Right lobe of liver (tissue), 6 donors: ENCODE measurements at regions not wholly inside any gene's neighbourhood (a gene's known extent, or its start where the extent isn't known, plus 50 kb on each side); places are given as distances from the start of the nearest gene placed in this dataset.

ENCODE experiments used
- ATAC-seq, 4 donors: fragments of 200-7000 bp; cut with Tn5 transposase; one replicate each; pipeline ENCODE4 v1.9.1; 2020; ENCODE audit warnings: mild to moderate bottlenecking in 4 of 4, moderate library complexity in 4 of 4
- DNase-seq, 3 donors: peaks; one replicate each; pipeline ENCODE4 v3.0.0-alpha.2; 2020
- H3K27ac ChIP-seq, 3 donors: fragments of 200-600 bp; one replicate each; pipeline ENCODE4 v1.8.0; 2022
- H3K27me3 ChIP-seq, 2 donors: fragments of 200-600 bp; one replicate each; pipeline ENCODE4 v1.8.0; 2022
- H3K36me3 ChIP-seq, 4 donors: fragments of 200-600 bp; sonication (generic) in 1 of 4; one replicate each; pipeline versions ENCODE4 v1.5.1 to v1.8.0; 2017 to 2022; ENCODE audit warnings: control low read depth in 1 of 4
- H3K4me1 ChIP-seq, 4 donors: fragments of 200-600 bp; sonication (generic) in 1 of 4; one replicate each; pipeline versions ENCODE4 v1.5.1 to v1.8.0; 2017 to 2022; ENCODE audit warnings: control low read depth in 1 of 4
- H3K4me3 ChIP-seq, 3 donors: fragments of 200-600 bp; one replicate each; pipeline ENCODE4 v1.8.0; 2022
- H3K9me3 ChIP-seq, 4 donors: fragments of 200-600 bp; sonication (generic) in 1 of 4; one replicate each; pipeline versions ENCODE4 v1.5.1 to v1.8.0; 2017 to 2022; ENCODE audit warnings: control low read depth in 1 of 4
- POLR2A ChIP-seq: fragments of 450-650 bp; IDR thresholded peaks from one replicate; pipeline ENCODE4 v1.6.1; 2017; ENCODE audit warnings: antibody characterized with exemption, mild to moderate bottlenecking
- WGBS: methylation state at CpG from one replicate; pipeline ENCODE4 v1.1.6; 2018; ENCODE audit warnings: low coverage, low lambda C conversion rate; ENCODE audit not compliant: insufficient coverage; ENCODE audit errors: missing lambda C conversion rate; 5-methylcytosine and 5-hydroxymethylcytosine counted together
- intact Hi-C, 2 donors: fragments of 100-400 bp; cut with DNase I; formaldehyde crosslinking; loops; one replicate each; pipeline versions ENCODE4 v1.11.2 to v1.14.1; 2022
- TF ChIP-seq, protein P1 (sequence below), 4 donors: fragments of 200-600 bp in 3 of 4; fragments of 450-650 bp in 1 of 4; IDR thresholded peaks; one replicate each; pipeline versions ENCODE4 v1.5.1 to v1.8.0; 2016 to 2022; ENCODE audit warnings: antibody characterized with exemption in 4 of 4, mild to moderate bottlenecking in 2 of 4
- donor health status: DM: no; HTN: yes; CAD: no.
- donor health status: DM: no; HTN: no; CAD: no.
- donor health status: DM: no; HTN: no; CAD: no.
- donor health status: DM: no; HTN: yes; CAD: no.
- donor health status: DM: no; HTN: yes; CAD: no.

DNA sequence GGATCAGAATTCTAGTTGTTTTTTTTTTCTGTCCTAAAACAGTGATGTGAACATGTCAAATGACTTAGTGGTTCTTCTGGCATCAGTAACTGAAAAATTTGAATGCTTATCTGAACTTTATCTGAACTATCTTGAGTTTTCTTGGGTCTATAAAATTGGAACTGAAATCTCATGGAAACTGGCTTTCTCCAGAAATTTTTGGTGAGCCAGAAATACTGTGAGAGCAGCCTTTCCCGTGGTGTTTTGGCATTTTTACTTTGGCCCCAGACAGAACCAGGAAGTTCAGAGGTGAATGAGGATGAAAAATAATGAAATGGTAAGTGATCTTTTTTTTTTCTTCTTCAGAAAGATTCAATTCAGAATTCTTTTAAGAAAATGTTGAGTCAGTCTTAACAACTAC lies 89.5 kb upstream of the CCDC91 start:
- Histone ChIP-seq H3K9me3 (no peaks in the 10 kb centered on the region), H3K4me3 (no peak overlapping the region), H3K36me3 (no peaks in the 10 kb centered on the region), H3K27ac (no peak overlapping the region), H3K4me1 (no peaks in the 10 kb centered on the region), H3K27me3 (no peaks in the 10 kb centered on the region)
- ATAC-seq = no peak
- TF ChIP-seq, protein P1, sequence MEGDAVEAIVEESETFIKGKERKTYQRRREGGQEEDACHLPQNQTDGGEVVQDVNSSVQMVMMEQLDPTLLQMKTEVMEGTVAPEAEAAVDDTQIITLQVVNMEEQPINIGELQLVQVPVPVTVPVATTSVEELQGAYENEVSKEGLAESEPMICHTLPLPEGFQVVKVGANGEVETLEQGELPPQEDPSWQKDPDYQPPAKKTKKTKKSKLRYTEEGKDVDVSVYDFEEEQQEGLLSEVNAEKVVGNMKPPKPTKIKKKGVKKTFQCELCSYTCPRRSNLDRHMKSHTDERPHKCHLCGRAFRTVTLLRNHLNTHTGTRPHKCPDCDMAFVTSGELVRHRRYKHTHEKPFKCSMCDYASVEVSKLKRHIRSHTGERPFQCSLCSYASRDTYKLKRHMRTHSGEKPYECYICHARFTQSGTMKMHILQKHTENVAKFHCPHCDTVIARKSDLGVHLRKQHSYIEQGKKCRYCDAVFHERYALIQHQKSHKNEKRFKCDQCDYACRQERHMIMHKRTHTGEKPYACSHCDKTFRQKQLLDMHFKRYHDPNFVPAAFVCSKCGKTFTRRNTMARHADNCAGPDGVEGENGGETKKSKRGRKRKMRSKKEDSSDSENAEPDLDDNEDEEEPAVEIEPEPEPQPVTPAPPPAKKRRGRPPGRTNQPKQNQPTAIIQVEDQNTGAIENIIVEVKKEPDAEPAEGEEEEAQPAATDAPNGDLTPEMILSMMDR (IDR thresholded peaks at IDR 0.05) = no peak
- no peak for TF ChIP-seq POLR2A
- 28% methylated on average over 1 of the region's 1 CpG for WGBS
- no peak for DNase-seq
- intact Hi-C loops = no loop called here

GRCh38 chr12:28104316-28104715 lies 85.9 kb upstream of the CCDC91 start:
- no peak overlapping the region for H3K4me3 ChIP-seq
- no peaks in the 10 kb centered on the region for H3K9me3 ChIP-seq
- no peaks in the 10 kb centered on the region for H3K36me3 ChIP-seq
- no peak overlapping the region for H3K27ac ChIP-seq
- DNase-seq (no peak), ATAC-seq (no peak)
- TF ChIP-seq, protein P1 (IDR thresholded peaks at IDR 0.05) = no peak
- no peak for TF ChIP-seq POLR2A
- intact Hi-C loops = no loop called here
- no peaks in the 10 kb centered on the region for H3K27me3 ChIP-seq
- WGBS = 90% methylated on average over 2 of the region's 2 CpGs
- no peaks in the 10 kb centered on the region for H3K4me1 ChIP-seq

- Histone ChIP-seq H3K9me3 (no peaks in the 10 kb centered on the region), H3K27me3 (no peaks in the 10 kb centered on the region), H3K4me1 (no peaks in the 10 kb centered on the region), H3K27ac (no peak overlapping the region), H3K36me3 (no peaks in the 10 kb centered on the region), H3K4me3 (no peak overlapping the region)
- intact Hi-C loops = no loop called here
- DNase-seq (no peak), ATAC-seq (no peak)
- no peak for TF ChIP-seq POLR2A
- TF ChIP-seq, protein P1 (IDR thresholded peaks at IDR 0.05) = no peak
- 51% methylated on average over 3 of the region's 3 CpGs for WGBS
Measured at GRCh38 chr12:28104903-28105864, 85.1 kb upstream of the CCDC91 start.

- WGBS = 29% methylated on average over 2 of the region's 2 CpGs
- intact Hi-C loops = no loop called here
- no peaks in the 10 kb centered on the region for H3K36me3 ChIP-seq
- TF ChIP-seq, protein P1 (IDR thresholded peaks at IDR 0.05) = no peak
- no peak for TF ChIP-seq POLR2A
- H3K9me3 ChIP-seq = no peaks in the 10 kb centered on the region
- no peaks in the 10 kb centered on the region for H3K4me1 ChIP-seq
- no peak overlapping the region for H3K4me3 ChIP-seq
- no peak overlapping the region for H3K27ac ChIP-seq
- DNase-seq (no peak), ATAC-seq (no peak)
- H3K27me3 ChIP-seq = no peaks in the 10 kb centered on the region
Measured at GRCh38 chr12:28107679-28108078, 82.6 kb upstream of the CCDC91 start.
